ENCODE measurements at regions not wholly inside any gene's neighbourhood (a gene's known extent, or its start where the extent isn't known, plus 50 kb on each side); places are given as distances from the start of the nearest gene placed in this dataset.

- TF ChIP-seq, protein P1, sequence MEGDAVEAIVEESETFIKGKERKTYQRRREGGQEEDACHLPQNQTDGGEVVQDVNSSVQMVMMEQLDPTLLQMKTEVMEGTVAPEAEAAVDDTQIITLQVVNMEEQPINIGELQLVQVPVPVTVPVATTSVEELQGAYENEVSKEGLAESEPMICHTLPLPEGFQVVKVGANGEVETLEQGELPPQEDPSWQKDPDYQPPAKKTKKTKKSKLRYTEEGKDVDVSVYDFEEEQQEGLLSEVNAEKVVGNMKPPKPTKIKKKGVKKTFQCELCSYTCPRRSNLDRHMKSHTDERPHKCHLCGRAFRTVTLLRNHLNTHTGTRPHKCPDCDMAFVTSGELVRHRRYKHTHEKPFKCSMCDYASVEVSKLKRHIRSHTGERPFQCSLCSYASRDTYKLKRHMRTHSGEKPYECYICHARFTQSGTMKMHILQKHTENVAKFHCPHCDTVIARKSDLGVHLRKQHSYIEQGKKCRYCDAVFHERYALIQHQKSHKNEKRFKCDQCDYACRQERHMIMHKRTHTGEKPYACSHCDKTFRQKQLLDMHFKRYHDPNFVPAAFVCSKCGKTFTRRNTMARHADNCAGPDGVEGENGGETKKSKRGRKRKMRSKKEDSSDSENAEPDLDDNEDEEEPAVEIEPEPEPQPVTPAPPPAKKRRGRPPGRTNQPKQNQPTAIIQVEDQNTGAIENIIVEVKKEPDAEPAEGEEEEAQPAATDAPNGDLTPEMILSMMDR (IDR thresholded peaks at IDR 0.05), result no peak
- no peak for TF ChIP-seq EZH2 (IDR thresholded peaks at IDR 0.05)
Observed at GRCh38 chr6:12508553-12508952, 208.0 kb upstream of the PHACTR1 start.
